Cardiac fibroblast (primary cell): ENCODE measurements at regions not wholly inside any gene's neighbourhood (a gene's known extent, or its start where the extent isn't known, plus 50 kb on each side); places are given as distances from the start of the nearest gene placed in this dataset.

Experiments used
- DNase-seq, 2 donors: peaks; one replicate each; pipeline versions ENCODE4 v3.0.0 to v3.0.0-alpha.2; 2010; ENCODE audit warnings: low read depth in 2 of 2
- H3K4me3 ChIP-seq, 2 donors: replicated peaks in 1 of 2; 1 replicate in 1 of 2; 2 replicates in 1 of 2; pipeline ENCODE4 v1.5.1; 2011; ENCODE audit warnings: low read depth in 2 of 2, low read length in 2 of 2, mild to moderate bottlenecking in 2 of 2, moderate library complexity in 1 of 2
- CTCF ChIP-seq: IDR thresholded peaks from one replicate; pipeline ENCODE4 v1.5.1; 2011; ENCODE audit warnings: low read depth, mild to moderate bottlenecking, low read length, inconsistent platforms

GRCh38 chr7:35380739-35381224 lies 126.9 kb upstream of the TBX20 start:
- H3K4me3 ChIP-seq = no peak overlapping the region
- no peak for TF ChIP-seq CTCF
- peak in 1 of 2 donors; percentile 8 for DNase-seq

GRCh38 chr7:35379481-35379880 lies 125.6 kb upstream of the TBX20 start:
- no peak overlapping the region for H3K4me3 ChIP-seq
- DNase-seq = no peak
- no peak for TF ChIP-seq CTCF

- H3K4me3 ChIP-seq = no peak overlapping the region
- TF ChIP-seq CTCF = no peak
- no peak for DNase-seq
Measured at GRCh38 chr7:35375516-35375915, 121.6 kb upstream of the TBX20 start.

- no peak for TF ChIP-seq CTCF
- no peak for DNase-seq
- no peak overlapping the region for H3K4me3 ChIP-seq
Measured at GRCh38 chr7:35374858-35375257, 121.0 kb upstream of the TBX20 start.

GRCh38 chr7:35371221-35371620 lies 117.3 kb upstream of the TBX20 start:
- no peak overlapping the region for H3K4me3 ChIP-seq
- DNase-seq = no peak
- no peak for TF ChIP-seq CTCF

- no peak overlapping the region for H3K4me3 ChIP-seq
- no peak for DNase-seq
- no peak for TF ChIP-seq CTCF
Measured at GRCh38 chr7:35370687-35371086, 116.8 kb upstream of the TBX20 start.
